Mucosa of rectum (tissue), 2 donors: ENCODE measurements at regions not wholly inside any gene's neighbourhood (a gene's known extent, or its start where the extent isn't known, plus 50 kb on each side); places are given as distances from the start of the nearest gene placed in this dataset.

Source experiments
- H3K27ac ChIP-seq, 2 donors: one replicate each; pipeline ENCODE4 v1.7.0; 2013; ENCODE audit warnings: inconsistent platforms in 2 of 2, low read depth in 2 of 2, low read length in 2 of 2
- H3K27me3 ChIP-seq, 2 donors: one replicate each; pipeline ENCODE4 v1.7.0; 2013; ENCODE audit warnings: low read length in 2 of 2; ENCODE audit not compliant: control insufficient read depth in 2 of 2, insufficient read depth in 2 of 2
- H3K36me3 ChIP-seq, 2 donors: one replicate each; pipeline ENCODE4 v1.7.0; 2013; ENCODE audit warnings: low read length in 2 of 2; ENCODE audit not compliant: control insufficient read depth in 2 of 2, insufficient read depth in 2 of 2
- H3K4me1 ChIP-seq, 2 donors: one replicate each; pipeline ENCODE4 v1.7.0; 2013; ENCODE audit warnings: low read length in 2 of 2, mild to moderate bottlenecking in 1 of 2; ENCODE audit not compliant: control insufficient read depth in 2 of 2, insufficient read depth in 2 of 2
- H3K4me3 ChIP-seq, 2 donors: one replicate each; pipeline ENCODE4 v1.7.0; 2013; ENCODE audit warnings: low read length in 2 of 2
- H3K9ac ChIP-seq, 2 donors: one replicate each; pipeline ENCODE4 v1.7.0; 2013; ENCODE audit warnings: low read length in 2 of 2, low read depth in 1 of 2, mild to moderate bottlenecking in 1 of 2
- H3K9me3 ChIP-seq, 2 donors: one replicate each; pipeline ENCODE4 v1.7.0; 2013; ENCODE audit warnings: low read length in 2 of 2; ENCODE audit not compliant: control insufficient read depth in 2 of 2
- donor health status: healthy.
- donor health status: Normal muscosa, but diverticular disease.

GRCh38 chr2:16136461-16137035, 196.2 kb downstream of the MYCN start:
- H3K4me1 ChIP-seq: no peaks in the 10 kb centered on the region
- H3K36me3 ChIP-seq: no peaks in the 10 kb centered on the region
- H3K27ac ChIP-seq: no peak overlapping the region
- H3K27me3 ChIP-seq: no peaks in the 10 kb centered on the region
- no peak overlapping the region for H3K9ac ChIP-seq
- no peak overlapping the region for H3K4me3 ChIP-seq
- no peaks in the 10 kb centered on the region for H3K9me3 ChIP-seq

- Histone ChIP-seq H3K27ac (no peak overlapping the region), H3K4me1 (no peaks in the 10 kb centered on the region), H3K9ac (no peak overlapping the region), H3K9me3 (no peaks in the 10 kb centered on the region), H3K4me3 (no peak overlapping the region), H3K36me3 (no peaks in the 10 kb centered on the region), H3K27me3 (no peaks in the 10 kb centered on the region)
Observed at GRCh38 chr2:16135913-16136310, 195.6 kb downstream of the MYCN start.

GRCh38 chr2:16135196-16135912, 195.0 kb downstream of the MYCN start:
- Histone ChIP-seq H3K4me1 (no peaks in the 10 kb centered on the region), H3K9me3 (no peaks in the 10 kb centered on the region), H3K27ac (no peak overlapping the region), H3K36me3 (no peaks in the 10 kb centered on the region), H3K4me3 (no peak overlapping the region), H3K9ac (no peak overlapping the region), H3K27me3 (no peaks in the 10 kb centered on the region)

- no peaks in the 10 kb centered on the region for H3K36me3 ChIP-seq
- H3K27me3 ChIP-seq: no peaks in the 10 kb centered on the region
- H3K27ac ChIP-seq: no peak overlapping the region
- no peaks in the 10 kb centered on the region for H3K4me1 ChIP-seq
- H3K9me3 ChIP-seq: no peaks in the 10 kb centered on the region
- no peak overlapping the region for H3K4me3 ChIP-seq
- H3K9ac ChIP-seq: no peak overlapping the region
Observed at GRCh38 chr2:16134436-16135165, 194.3 kb downstream of the MYCN start.

GRCh38 chr2:16130906-16131400, 190.6 kb downstream of the MYCN start:
- H3K27ac ChIP-seq: no peak overlapping the region
- no peaks in the 10 kb centered on the region for H3K9me3 ChIP-seq
- H3K4me3 ChIP-seq: no peak overlapping the region
- H3K9ac ChIP-seq: no peak overlapping the region
- H3K27me3 ChIP-seq: no peaks in the 10 kb centered on the region
- H3K4me1 ChIP-seq: peaks cover 5 to 10% of the 10 kb centered on the region in 2 donors
- H3K36me3 ChIP-seq: no peaks in the 10 kb centered on the region

GRCh38 chr2:16130541-16130880, 190.2 kb downstream of the MYCN start:
- Histone ChIP-seq H3K9me3 (no peaks in the 10 kb centered on the region), H3K4me3 (no peak overlapping the region), H3K27me3 (no peaks in the 10 kb centered on the region), H3K9ac (no peak overlapping the region), H3K4me1 (peaks cover 9 to 14% of the 10 kb centered on the region in 2 donors), H3K27ac (no peak overlapping the region), H3K36me3 (no peaks in the 10 kb centered on the region)

- H3K36me3 ChIP-seq: no peaks in the 10 kb centered on the region
- no peaks in the 10 kb centered on the region for H3K9me3 ChIP-seq
- H3K27me3 ChIP-seq: no peaks in the 10 kb centered on the region
- H3K4me1 ChIP-seq: peaks cover 14 to 15% of the 10 kb centered on the region in 2 donors
- no peak overlapping the region for H3K4me3 ChIP-seq
- no peak overlapping the region for H3K9ac ChIP-seq
- H3K27ac ChIP-seq: no peak overlapping the region
Observed at GRCh38 chr2:16129716-16130540, 189.6 kb downstream of the MYCN start.

GRCh38 chr2:16128746-16129610, 188.6 kb downstream of the MYCN start:
- Histone ChIP-seq H3K9me3 (no peaks in the 10 kb centered on the region), H3K9ac (no peak overlapping the region), H3K4me3 (no peak overlapping the region), H3K27ac (no peak overlapping the region), H3K36me3 (no peaks in the 10 kb centered on the region), H3K27me3 (no peaks in the 10 kb centered on the region), H3K4me1 (peaks cover 14 to 23% of the 10 kb centered on the region in 2 donors)

GRCh38 chr2:16127958-16128357, 187.6 kb downstream of the MYCN start:
- Histone ChIP-seq H3K27me3 (no peaks in the 10 kb centered on the region), H3K27ac (no peak overlapping the region), H3K4me3 (no peak overlapping the region), H3K36me3 (no peaks in the 10 kb centered on the region), H3K4me1 (peaks cover 19 to 27% of the 10 kb centered on the region in 2 donors), H3K9me3 (no peaks in the 10 kb centered on the region), H3K9ac (no peak overlapping the region)
